Activated CD4-positive, alpha-beta T cell treated with anti-CD3 and anti-CD28 coated beads for 24 hours (primary cell): ENCODE measurements at regions not wholly inside any gene's neighbourhood (a gene's known extent, or its start where the extent isn't known, plus 50 kb on each side); places are given as distances from the start of the nearest gene placed in this dataset.
"Not testable (repeated sequence)": the region's sequence is repeated elsewhere in the genome, so short reads cannot be mapped to it uniquely, and the experiment has no call there.

Source experiments
- DNase-seq, 2 donors: peaks; one replicate each; pipeline ENCODE4 v3.0.0-alpha.2; 2020; ENCODE audit warnings: low read depth in 2 of 2

DNA sequence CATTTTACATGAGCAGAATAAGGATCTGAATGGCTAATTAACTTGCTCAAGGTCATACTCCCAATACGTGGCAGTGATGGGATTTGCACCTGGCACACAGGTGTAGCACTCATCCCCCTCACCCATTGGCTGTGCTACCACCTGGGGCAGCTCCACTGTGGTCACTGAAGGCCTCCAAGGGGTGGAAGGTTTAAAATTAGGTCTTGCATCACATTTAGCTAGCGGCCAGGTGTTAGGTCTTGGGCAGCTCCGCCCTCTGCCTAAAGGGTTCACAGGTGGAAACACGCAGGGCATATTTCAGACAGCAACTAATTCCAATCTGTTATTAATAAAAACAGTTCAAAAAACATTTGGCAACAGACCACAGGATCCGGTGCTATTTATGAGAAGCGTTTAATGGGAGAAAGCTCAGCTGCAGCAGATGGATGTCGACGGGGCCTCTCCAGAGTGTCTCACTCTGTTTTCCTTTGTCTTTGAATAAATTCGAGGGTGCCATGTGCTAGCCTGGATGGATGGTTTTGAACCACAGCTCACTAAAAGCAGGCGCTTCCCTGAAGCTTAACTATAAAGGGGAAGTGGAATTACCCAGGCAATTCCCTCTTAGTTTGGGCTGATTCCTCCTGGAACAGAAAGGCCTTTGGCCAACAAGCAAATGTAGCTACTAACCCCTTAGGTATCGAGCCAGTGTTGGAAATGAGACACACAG, 1017.6 kb downstream of the TYW1 start:
- DNase-seq: no peak

DNA sequence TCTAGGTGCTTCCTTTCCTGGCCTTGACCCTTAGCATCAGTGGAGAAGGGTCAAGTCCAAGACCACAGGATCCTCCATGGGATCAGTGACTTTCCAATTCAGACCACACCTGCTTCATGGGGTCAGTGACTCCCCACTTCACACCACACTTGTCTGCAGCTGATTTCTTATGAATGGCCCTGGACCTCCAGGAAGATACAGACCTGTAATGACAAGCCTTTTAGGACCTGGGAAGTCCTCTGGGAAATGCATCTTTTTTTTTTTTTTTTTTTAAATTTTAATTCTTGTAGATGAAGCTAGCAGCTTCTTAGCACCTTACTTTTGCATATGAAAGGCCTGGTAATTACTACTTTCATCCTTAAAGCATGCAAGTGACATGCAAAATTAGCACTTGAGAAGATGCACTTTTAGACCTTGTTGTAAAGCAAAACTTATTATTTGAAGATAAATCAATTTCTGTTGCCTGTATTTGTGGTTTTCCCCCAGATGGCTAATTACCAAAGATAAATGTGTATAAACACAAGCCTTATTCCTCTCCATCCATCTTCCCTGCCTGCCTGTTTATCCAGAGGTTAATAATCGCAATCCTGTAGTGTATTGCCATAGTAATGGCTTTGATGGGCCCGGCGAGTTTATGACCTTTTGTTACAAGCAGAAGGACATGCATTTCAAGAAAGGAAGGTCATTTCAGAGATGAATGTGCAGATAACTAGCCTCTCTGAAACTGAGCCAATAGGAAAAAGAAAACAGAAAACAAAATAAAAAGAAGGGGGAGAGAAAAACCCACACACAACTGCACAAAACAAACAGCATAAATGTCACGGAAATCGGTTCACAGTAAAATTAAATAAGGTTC, 1018.7 kb downstream of the TYW1 start:
- no peak for DNase-seq

DNA sequence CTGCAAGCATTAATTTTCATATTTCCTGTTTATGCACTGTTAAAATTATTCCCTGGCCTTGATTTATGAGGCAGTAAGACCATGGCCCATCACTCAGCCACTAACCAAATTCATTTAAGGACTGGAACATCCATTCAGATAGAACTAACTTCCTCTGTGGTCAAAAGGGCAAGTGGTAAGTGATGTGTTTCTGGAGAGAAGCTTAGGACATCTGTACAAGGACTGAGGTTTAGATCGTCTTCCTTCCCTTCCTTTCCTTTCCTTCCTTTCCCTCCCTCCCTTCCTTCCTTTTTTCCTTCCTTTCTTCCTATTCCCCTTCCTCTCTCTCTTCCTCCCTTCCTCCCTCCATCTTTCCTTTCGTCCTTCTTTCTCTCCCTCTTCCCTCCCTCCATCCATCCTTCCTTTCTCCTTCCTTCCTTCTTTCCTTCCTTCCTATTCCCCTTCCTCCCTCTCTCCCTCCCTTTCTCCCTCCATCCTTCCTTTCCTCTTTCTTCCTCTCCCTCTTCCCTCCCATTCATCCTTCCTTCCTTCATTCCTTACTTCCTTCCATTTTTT, 1019.4 kb downstream of the TYW1 start:
- DNase-seq: no peak

DNA sequence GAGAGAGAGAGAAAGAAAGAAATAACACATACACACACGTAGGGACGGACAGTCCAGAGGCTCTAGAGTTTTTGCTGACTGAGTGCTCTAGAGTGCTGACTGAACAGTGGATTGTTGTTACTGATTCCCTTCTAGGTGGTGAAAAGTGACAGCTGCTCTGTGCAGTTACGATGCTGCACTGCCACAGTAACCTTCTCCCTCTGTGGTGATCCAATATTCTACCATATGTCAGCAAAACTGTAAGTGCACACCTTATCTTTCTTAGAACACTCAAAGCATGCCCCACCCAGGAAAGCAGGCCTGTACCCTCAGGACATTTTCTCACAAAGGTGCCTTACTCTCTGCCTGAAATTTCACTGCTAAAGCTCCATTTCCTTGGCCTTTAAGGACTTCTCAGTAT, 1023.5 kb downstream of the TYW1 start:
- no peak for DNase-seq

DNA sequence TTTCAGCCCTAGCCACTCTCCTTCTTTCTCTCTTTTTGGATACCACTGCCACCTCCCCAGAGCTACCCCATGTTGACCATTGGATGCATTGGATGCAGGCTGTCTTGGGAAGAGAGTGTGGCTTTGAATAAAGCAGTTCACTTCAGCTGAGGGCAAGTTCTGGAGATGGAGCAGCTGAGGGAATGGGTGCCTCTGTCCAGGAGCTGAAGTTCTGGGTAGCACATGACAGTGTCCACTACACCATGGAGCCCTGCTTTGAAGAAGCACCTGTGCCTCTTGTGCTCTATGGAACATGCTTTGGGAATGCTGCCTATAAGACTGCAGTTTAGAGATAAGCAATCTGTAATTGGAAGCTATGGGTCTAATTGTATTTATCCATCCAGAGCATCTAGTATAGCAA, 1028.7 kb downstream of the TYW1 start:
- DNase-seq: no peak

DNA sequence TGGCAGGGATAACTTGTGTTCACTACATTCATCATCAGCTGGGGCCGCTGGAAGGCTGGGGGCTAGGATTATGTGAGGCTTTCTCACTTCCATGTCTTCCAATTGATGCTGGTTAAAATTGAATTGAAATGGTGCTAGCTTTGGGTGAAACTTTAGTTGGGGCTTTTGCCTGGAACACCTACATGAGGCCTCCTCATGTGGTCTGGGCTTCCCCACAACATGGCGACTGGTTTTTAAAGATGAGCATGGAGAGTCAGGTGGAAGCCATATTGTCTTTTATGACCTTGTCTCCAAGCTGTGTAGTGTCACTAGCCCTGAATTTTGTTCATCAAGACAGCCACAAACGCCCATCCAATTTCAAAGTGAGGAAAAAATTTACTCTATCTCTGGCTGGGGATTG, 1033.9 kb downstream of the TYW1 start:
- DNase-seq: no peak

DNA sequence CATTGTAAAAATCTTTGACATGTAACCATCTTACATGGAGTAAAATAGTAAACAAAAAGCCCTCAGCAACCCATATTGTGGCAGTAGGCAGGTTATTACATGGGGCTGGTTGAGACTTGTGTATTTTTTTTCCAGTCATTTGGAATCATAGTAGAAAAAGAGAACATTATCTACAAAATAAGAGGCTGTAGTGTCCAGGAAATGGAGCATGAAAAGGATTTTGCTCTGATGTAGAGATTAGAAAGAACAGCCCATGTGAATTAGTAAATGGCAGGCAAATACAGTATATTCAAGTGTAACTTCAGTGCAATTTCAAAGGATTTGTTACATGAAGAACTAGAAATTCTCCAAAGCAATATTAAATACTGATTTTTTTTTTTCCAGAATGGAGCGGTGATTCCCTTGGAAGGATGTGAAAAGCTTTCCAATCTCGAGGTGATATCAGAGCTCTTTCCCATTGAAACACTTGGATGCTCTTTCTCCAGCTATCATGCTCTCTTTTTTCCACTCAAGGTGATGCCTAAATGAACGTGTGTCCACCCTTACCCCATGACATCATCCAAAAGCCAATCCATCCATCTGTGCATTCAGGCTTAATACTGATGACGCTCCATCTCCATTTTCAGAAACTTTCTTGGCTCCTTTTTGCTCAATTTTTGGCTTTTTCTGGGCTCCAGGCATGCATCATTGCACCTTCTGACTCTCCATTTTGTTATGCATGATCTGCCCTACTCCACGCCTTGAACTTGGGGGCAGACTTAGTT, 1034.7 kb downstream of the TYW1 start:
- DNase-seq: no peak

DNA sequence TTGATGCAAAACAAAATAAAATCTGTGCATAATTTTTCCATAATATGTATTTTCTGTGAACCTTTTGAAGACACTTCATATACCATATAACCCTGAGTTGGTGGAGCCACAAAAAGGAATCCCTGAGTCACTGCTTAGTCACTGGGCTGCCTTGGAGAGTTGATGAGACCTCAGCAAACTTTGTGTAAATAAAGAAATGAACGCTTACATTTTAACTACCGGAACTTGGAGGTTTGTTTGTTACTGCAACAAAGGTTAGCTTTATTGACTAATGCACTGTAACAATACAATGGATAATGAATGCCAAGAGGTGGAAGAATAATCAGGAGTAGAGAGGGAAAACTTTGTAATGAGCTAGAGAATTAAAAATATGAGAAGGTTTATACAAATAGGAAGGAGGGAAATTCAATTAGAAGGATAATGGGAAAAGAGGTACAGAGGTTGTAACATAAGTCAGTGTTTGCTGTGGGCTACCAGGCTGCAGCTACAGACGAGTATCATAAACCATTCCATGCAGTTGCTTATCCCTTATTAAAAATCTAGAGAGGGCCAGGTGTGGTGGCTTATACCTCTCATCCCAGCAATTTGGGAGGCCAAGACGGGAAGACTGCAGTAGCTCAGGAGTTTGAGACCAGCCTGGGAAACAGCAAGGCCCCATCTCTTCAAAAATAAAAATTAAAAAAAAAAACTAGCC, 1042.1 kb downstream of the TYW1 start:
- no peak for DNase-seq

DNA sequence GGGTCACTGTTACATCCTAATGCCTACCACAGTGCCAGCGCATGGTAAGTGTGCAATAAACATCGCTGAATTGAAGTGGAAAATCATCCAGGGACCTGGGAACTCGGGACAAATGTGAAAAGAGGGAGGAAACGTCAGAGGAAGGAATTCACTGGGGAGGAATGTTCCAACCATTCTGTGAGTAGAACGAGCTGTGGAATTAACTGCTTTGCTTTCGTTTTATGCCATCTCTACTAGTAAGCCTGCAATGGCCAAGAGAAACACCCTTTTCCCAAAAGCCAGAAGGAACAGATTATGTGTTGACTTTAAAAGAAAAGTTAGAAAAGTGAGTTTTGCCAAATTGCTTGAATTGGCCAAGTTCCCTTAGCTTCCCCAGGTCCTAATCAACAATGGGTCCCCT, 1044.9 kb downstream of the TYW1 start:
- no peak for DNase-seq

DNA sequence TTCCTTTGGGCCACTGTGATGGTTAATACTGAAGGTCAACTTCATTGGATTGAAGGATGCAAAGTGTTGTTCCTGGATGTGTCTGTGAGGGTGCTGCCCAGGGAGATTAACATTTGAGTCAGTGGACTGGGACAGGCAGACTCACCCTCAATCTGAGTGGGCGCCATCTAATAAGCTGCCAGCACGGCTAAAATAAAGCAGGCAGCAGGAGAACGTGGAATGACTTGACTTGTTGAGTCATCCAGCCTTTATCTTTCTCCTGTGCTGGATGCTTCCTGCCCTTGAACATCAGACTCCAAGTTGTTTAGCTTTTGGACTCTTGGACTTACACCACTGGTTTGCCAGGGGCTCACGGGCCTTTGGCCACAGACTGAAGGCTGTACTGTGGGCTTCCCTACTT, 1046.9 kb downstream of the TYW1 start:
- DNase-seq: no peak

DNA sequence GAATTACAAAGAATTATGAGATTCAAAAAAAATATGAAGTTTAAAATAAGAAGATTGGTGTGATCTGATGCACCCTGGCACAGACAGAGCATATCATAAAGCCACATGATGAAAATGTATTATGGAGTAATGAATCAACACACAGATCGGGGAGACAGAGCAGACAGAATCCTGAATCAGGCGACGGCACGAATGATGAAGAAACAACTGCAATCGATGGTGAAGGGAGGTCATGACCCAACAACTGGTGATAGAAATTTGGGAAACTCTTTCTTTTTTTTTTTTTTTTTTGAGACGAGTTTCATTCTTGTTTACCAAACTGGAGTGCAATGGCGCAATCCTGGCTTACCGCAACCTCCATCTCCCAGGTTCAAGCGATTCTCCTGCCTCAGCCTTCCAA, 1054.0 kb downstream of the TYW1 start:
- no peak for DNase-seq

DNA sequence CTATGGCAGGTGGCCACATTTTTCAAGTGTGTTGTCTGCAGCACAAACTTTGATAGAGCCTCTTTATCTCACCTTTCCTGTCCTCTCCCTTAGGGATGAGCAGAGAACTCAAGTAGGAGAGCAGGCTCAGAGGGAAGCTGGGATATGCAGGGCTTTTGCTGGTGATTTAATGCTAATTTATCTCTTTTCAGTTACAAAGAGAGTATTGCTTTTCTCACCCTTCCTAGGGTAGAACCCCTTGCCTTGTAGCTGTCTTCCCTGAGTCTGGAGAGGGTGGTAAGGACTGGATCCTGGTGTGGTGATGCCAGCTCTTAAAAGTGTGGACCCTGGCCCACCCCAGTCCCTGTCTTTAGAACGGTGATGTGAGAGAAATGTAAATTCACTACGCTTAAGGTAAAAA, 1061.4 kb downstream of the TYW1 start:
- DNase-seq: no peak

DNA sequence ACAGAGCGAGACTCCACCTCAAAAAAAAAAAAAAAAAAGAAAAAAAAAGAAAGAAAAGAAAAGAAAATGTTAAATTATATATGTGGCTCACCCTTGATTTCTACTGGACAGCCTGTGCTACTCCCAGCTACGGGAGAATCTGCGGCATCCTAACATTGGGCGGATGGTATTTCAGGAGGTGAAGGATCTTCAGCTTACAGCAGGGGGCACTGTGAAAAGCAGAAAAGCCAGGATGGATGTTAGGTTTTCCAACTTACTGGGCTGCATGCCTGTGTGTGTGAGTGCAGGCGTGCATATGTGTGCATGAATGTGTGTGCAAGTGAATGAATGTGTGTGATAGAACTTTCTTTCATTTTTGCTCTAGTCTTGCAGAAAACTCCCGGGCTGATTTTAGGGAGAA, 1066.5 kb downstream of the TYW1 start:
- no peak for DNase-seq

DNA sequence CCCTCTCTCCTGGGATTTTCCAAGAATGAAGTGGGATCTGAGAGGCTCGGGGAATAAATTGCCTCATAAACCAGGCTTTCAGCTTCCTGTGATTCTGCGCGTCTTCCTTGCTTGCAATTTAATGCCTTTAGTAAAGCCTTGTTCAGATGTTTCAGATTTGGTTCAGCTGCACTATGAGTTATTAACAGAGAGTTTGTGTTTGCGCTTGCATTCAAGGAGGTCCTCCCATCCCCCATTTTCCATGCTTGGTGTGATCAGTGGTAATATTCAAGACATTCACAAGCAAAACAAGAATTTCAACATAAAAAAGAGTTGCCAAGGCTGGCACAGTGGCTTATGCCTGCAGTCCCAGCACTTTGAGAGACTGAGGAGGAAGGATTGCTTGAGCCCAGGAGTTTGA, 1068.9 kb downstream of the TYW1 start:
- no peak for DNase-seq

DNA sequence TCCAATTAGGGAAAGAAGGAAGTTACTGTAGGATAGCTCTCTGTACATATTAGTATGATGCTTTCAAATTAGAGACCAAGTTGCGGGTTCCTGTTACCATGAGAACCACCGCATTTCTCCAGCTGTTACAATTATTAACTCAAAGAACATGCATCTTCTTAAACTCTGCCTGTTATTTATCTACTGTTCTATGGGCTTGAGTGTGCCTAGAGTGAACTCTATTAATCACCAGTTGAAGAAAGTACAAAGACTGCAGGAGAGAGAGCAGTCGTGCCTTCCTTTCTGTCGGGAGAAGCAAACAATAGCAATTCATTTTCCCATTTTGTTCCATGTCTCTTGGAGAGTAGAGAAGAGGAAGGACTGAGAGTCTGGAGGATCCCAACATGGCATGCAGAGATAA, 1071.2 kb downstream of the TYW1 start:
- no peak for DNase-seq

DNA sequence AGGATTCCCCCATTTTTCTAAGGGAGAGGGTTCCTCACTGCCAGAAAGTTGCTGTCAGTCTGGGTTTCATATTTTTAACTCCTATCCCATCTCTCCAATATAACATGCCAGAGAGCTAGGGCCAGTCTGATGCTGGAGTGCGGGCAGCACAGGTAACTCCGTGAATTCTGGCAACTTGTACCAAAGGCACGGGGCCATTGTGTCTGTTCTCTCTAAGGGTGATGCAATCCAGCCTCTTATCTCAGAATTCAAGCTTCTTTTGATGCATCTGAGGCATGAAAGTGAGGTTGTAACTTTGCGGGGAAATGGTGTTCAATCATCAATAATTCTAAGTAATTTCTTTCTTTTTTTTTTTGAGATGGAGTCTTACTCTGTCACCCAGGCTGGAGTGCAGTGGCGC, 1074.4 kb downstream of the TYW1 start:
- DNase-seq: no peak

DNA sequence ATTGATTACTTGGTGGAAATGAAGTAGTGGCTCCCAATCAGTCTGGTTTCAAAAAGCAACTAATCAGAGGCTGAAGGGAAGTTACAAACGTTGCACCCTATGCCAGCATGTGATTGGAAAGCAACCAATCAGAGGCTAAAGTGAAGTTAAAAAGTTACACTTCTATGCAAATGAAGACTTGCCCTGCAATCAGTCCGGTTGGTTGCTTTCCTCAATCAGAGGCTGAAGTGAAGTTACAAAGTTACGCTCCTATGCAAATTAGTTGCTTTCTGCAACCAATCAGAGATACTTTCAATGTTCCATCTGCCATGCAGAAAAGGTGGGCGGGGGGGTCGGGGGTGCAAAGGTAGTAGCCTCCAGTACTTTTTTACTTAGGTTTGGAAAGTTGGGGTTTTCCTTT, 1077.1 kb downstream of the TYW1 start:
- no peak for DNase-seq

DNA sequence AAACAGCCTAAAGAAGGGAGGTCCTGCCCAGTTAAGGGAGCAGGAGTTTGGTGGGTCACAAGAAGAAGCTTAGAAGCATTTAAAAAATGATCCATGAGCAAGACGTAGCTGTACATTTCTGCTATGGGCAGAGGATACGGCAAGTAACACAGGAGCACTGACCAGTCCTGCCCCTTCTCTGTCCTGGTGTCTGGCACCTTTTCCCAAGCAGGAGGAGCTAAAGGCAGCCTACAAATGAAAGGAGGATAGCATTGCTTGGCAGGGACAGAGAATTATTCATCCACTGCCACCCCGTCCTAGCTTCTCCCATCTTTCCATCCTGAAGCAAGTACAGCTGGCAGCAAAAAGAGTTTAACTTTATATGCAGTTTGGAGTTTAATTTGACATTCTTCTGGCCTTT, 1077.6 kb downstream of the TYW1 start:
- DNase-seq: no peak

DNA sequence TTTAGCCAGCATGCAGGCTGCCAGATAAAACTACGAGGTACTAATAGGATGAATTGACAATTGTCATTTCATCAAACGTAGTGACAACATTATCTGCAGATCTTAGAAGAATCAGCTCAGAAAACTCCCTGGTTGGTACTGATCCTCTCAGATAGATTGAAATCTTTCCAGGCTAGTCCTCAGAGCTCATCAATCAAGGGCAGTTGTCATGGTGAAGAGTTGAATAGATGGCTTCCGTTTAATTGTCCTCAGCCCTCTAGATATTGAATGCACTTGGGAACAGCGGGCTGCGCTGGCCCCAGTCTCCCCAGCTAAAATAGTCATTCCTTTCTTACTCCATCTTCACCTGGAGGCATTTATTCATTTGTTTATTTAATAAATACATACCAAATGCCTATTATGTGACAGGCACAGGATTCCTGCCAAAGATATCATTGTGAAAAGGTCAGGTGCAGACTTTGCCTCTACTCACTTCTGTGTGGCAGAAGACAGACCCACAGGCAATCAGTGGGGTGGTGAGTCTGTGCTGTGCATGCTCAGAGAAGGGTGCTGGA, 1081.6 kb downstream of the TYW1 start:
- no peak for DNase-seq

DNA sequence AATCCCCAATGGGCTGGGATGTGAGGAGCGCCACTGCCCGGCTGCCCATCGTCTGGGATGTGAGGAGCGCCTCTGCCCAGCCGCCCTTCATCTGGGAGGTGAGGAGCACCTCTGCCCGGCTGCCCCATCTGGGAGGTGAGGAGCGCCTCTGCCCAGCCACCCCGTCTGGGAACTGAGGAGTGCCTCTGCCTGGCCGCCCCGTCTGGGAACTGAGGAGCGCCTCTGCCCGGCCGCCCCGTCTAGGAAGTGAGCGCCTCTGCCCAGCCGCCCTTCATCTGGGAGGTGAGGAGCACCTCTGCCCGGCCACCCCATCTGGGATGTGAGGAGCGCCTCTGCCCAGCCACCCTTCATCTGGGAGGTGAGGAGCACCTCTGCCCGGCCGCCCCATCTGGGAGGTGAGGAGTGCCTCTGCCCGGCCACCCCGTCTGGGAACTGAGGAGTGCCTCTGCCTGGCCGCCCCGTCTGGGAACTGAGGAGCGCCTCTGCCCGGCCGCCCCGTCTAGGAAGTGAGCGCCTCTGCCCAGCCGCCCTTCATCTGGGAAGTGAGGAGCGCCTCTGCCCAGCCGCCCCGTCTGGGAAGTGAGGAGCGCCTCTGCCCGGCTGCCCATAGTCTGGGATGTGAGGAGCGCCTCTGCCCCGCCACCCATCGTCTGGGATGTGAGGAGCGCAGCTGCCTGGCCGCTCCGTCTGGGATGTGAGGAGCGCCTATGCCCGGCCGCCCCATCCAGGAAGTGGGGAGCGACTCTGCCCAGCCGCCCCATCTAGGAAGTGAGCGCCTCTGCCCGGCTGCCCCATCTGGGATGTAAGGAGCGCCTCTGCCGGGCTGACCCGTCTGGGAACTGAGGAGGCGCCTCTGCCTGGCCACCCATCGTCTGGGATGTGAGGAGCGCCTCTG, 1085.7 kb downstream of the TYW1 start:
- not testable (repeated sequence) for DNase-seq
